ENCODE measurements at regions not wholly inside any gene's neighbourhood (a gene's known extent, or its start where the extent isn't known, plus 50 kb on each side); places are given as distances from the start of the nearest gene placed in this dataset.

GRCh38 chr1:56173736-56174135, 405.6 kb downstream of the PLPP3 start:
- TF ChIP-seq CTCF (IDR thresholded peaks at IDR 0.05) (no peak), POLR2A (IDR thresholded peaks at IDR 0.05) (no peak)
